Loucy (cell line): ENCODE measurements at regions not wholly inside any gene's neighbourhood (a gene's known extent, or its start where the extent isn't known, plus 50 kb on each side); places are given as distances from the start of the nearest gene placed in this dataset.

ENCODE experiments used
- EZH2phosphoT487 ChIP-seq: fragments of 200-600 bp; IDR thresholded peaks from 2 replicates; pipeline ENCODE4 v1.6.1; 2018; ENCODE audit warnings: antibody characterized with exemption, mild to moderate bottlenecking, moderate library complexity, borderline replicate concordance
- TF ChIP-seq, protein P1 (sequence below): fragments of 200-600 bp; sonication (generic); conservative IDR thresholded peaks from 2 replicates; pipeline ENCODE4 v1.5.1; 2014; ENCODE audit warnings: mild to moderate bottlenecking, antibody characterized with exemption, low read length

DNA sequence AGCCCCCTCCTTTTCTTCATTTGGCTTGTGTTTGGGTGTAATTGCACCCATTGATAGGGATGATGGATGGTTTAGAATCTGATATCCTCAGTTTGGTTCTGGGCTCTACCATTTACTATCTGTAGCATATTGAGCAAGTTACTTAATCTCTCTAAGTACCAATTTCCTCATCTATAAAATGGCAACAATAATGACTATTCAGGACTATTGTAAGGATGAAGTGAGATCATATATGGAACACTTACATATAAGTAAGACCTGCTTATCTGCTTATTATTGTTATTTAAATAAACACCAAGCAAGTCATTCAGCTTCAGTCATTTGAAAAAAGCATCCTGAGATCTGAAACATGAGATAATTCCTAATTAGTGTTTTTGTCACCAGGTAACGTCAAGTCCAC, 127.0 kb downstream of the SEC23IP start:
- TF ChIP-seq, protein P1, sequence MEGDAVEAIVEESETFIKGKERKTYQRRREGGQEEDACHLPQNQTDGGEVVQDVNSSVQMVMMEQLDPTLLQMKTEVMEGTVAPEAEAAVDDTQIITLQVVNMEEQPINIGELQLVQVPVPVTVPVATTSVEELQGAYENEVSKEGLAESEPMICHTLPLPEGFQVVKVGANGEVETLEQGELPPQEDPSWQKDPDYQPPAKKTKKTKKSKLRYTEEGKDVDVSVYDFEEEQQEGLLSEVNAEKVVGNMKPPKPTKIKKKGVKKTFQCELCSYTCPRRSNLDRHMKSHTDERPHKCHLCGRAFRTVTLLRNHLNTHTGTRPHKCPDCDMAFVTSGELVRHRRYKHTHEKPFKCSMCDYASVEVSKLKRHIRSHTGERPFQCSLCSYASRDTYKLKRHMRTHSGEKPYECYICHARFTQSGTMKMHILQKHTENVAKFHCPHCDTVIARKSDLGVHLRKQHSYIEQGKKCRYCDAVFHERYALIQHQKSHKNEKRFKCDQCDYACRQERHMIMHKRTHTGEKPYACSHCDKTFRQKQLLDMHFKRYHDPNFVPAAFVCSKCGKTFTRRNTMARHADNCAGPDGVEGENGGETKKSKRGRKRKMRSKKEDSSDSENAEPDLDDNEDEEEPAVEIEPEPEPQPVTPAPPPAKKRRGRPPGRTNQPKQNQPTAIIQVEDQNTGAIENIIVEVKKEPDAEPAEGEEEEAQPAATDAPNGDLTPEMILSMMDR = no peak
- TF ChIP-seq EZH2phosphoT487 = no peak
